Neural progenitor cell (in vitro differentiated cells): ENCODE measurements at regions not wholly inside any gene's neighbourhood (a gene's known extent, or its start where the extent isn't known, plus 50 kb on each side); places are given as distances from the start of the nearest gene placed in this dataset.

ENCODE experiments used
- DNase-seq: peaks from one replicate; pipeline ENCODE4 v3.0.0-alpha.2; 2016; ENCODE audit warnings: low spot score
- H2AFZ ChIP-seq: fragments of 200-600 bp; sonication (generic); replicated peaks from 2 replicates; pipeline ENCODE4 v1.6.1; 2016; ENCODE audit warnings: antibody characterized with exemption
- H3F3A ChIP-seq: fragments of 200-600 bp; sonication (generic); 2 replicates; pipeline ENCODE4 v1.6.1; 2016; ENCODE audit warnings: antibody characterized with exemption, low read depth
- H3K27ac ChIP-seq: fragments of 200-600 bp; sonication (generic); 2 replicates; pipeline ENCODE4 v1.5.1; 2016; ENCODE audit warnings: mild to moderate bottlenecking
- H3K27me3 ChIP-seq: fragments of 200-600 bp; sonication (generic); 2 replicates; pipeline ENCODE4 v1.6.1; 2016; ENCODE audit warnings: mild to moderate bottlenecking, moderate library complexity
- H3K36me3 ChIP-seq: fragments of 200-600 bp; sonication (generic); 2 replicates; pipeline ENCODE4 v1.5.1; 2016
- H3K4me1 ChIP-seq: fragments of 200-600 bp; sonication (generic); 2 replicates; pipeline ENCODE4 v1.6.1; 2016; ENCODE audit warnings: mixed run types
- H3K4me2 ChIP-seq: fragments of 200-600 bp; sonication (generic); 2 replicates; pipeline ENCODE4 v1.6.1; 2016
- H3K4me3 ChIP-seq: fragments of 200-600 bp; sonication (generic); 2 replicates; pipeline ENCODE4 v1.5.1; 2016
- H3K79me2 ChIP-seq: fragments of 200-600 bp; sonication (generic); 2 replicates; pipeline ENCODE4 v1.6.1; 2016; ENCODE audit warnings: low read depth
- H3K9ac ChIP-seq: fragments of 200-600 bp; sonication (generic); 2 replicates; pipeline ENCODE4 v1.6.1; 2016
- H3K9me3 ChIP-seq: fragments of 200-600 bp; sonication (generic); 2 replicates; pipeline ENCODE4 v1.5.1; 2016; ENCODE audit warnings: low read depth
- H4K20me1 ChIP-seq: fragments of 200-600 bp; sonication (generic); 2 replicates; pipeline ENCODE4 v1.6.1; 2016; ENCODE audit warnings: low read depth
- H3K27ac Mint-ChIP-seq: 3 replicates; pipeline ENCODE4 v1.8.0; 2021; ENCODE audit warnings: mixed read lengths
- H3K27me3 Mint-ChIP-seq: 2 replicates; pipeline ENCODE4 v1.8.0; 2022; ENCODE audit warnings: low read depth, mild to moderate bottlenecking, inconsistent platforms, moderate library complexity, mixed read lengths; ENCODE audit not compliant: insufficient read depth
- H3K36me3 Mint-ChIP-seq: 3 replicates; pipeline ENCODE4 v1.8.0; 2021; ENCODE audit warnings: mixed read lengths
- H3K4me1 Mint-ChIP-seq: 3 replicates; pipeline ENCODE4 v1.8.0; 2021; ENCODE audit warnings: mixed read lengths
- H3K4me3 Mint-ChIP-seq: 3 replicates; pipeline ENCODE4 v1.8.0; 2021; ENCODE audit warnings: mild to moderate bottlenecking, moderate library complexity, mixed read lengths
- H3K9me3 Mint-ChIP-seq: 3 replicates; pipeline ENCODE4 v1.8.0; 2020; ENCODE audit warnings: mixed read lengths
- EZH2 ChIP-seq: fragments of 200-600 bp; sonication (generic); IDR thresholded peaks from 2 replicates; pipeline ENCODE4 v1.6.1; 2017; ENCODE audit warnings: antibody characterized with exemption, mild to moderate bottlenecking, moderate library complexity
- EZH2phosphoT487 ChIP-seq: fragments of 200-600 bp; sonication (generic); IDR thresholded peaks from 2 replicates; pipeline ENCODE4 v1.6.1; 2017; ENCODE audit warnings: antibody characterized with exemption
- TF ChIP-seq, protein P1 (sequence below): fragments of 200-600 bp; sonication (generic); IDR thresholded peaks from 2 replicates; pipeline ENCODE4 v1.5.1; 2017; ENCODE audit warnings: antibody characterized with exemption, mild to moderate bottlenecking

DNA sequence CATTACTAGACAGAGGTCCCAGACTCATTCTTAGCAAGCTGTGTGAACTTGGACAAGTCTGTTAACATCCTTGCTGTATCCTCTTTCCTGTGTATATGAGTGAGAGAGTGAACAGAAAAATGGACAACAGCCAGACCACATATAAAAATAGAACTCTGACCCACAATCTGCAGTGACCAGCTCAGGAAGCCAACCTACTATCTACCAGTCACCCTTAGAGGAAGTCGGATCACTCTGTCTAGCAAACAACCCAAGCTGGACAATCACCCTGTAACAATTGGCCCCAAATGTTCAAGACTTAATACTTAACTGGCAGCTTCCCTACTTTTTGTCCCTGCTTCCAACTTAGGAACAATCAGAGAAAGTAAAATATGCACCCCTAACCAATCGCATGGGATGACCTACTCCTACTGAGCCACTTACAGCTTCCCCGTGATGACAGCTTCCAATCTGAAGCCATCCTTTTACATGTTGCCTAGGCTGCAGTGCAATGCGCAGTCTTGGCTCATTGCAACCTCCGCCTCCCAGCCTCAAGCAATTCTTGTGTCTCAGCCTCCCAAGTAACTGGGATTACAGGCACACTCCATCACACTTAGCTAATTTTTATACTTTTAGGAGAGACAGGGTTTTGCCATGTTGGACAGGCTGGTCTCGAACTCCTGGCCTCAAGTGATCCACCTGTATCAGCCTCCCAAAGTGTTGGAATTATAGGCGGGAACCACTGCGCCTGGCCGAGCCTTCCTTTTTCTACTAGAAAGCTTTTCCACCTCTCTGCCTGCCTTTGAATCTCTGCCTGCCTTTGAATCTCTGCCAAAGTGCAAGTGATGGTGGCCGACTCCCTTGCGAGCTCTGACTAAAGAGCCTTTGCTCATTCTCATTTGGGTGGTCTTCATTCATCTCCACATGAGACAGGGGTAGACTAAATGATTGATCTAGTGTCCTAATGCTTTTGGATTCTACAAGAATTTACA is 158.3 kb upstream of the NDUFV2 start:
- Mint-ChIP-seq H3K4me3 (no peak overlapping the region), H3K4me1 (peaks cover 28% of the 10 kb centered on the region), H3K27ac (no peak overlapping the region), H3K36me3 (no peaks in the 10 kb centered on the region), H3K9me3 (peaks cover 15% of the 10 kb centered on the region), H3K27me3 (peaks cover 2% of the 10 kb centered on the region)
- no peaks in the 10 kb centered on the region for H3K27me3 ChIP-seq
- TF ChIP-seq EZH2phosphoT487 (no peak), EZH2 (no peak)
- TF ChIP-seq, protein P1, sequence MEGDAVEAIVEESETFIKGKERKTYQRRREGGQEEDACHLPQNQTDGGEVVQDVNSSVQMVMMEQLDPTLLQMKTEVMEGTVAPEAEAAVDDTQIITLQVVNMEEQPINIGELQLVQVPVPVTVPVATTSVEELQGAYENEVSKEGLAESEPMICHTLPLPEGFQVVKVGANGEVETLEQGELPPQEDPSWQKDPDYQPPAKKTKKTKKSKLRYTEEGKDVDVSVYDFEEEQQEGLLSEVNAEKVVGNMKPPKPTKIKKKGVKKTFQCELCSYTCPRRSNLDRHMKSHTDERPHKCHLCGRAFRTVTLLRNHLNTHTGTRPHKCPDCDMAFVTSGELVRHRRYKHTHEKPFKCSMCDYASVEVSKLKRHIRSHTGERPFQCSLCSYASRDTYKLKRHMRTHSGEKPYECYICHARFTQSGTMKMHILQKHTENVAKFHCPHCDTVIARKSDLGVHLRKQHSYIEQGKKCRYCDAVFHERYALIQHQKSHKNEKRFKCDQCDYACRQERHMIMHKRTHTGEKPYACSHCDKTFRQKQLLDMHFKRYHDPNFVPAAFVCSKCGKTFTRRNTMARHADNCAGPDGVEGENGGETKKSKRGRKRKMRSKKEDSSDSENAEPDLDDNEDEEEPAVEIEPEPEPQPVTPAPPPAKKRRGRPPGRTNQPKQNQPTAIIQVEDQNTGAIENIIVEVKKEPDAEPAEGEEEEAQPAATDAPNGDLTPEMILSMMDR, result no peak
- H3K4me3 ChIP-seq, result no peak overlapping the region
- H3K4me1 ChIP-seq, result peaks cover 22% of the 10 kb centered on the region
- no peak overlapping the region for H3K27ac ChIP-seq
- no peak overlapping the region for H3K4me2 ChIP-seq
- no peaks in the 10 kb centered on the region for H3F3A ChIP-seq
- H3K36me3 ChIP-seq, result no peaks in the 10 kb centered on the region
- no peak overlapping the region for H2AFZ ChIP-seq
- no peak for DNase-seq
- H3K9ac ChIP-seq, result no peak overlapping the region
- H4K20me1 ChIP-seq, result no peaks in the 10 kb centered on the region
- H3K9me3 ChIP-seq, result peaks cover 8% of the 10 kb centered on the region
- H3K79me2 ChIP-seq, result no peaks in the 10 kb centered on the region

DNA sequence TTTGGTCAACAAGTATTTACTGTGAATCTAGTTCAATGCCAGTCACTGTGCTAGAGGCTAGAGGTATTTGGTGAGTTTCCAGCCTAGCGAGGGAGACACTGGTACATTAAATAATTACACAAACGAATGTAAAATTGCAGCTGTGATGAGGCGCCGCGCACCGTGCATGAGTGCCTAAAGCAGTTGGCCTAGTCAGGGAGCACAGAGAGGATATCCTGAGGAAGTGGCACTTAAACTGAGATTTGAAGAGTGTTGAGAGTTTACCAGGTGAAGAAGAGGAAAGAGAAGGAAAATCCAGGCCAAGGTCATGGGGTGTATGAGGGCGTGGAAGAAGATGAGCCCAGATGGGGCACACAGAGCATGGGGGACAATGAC is 157.6 kb upstream of the NDUFV2 start:
- Histone ChIP-seq H3F3A (no peaks in the 10 kb centered on the region), H3K27me3 (no peaks in the 10 kb centered on the region), H3K4me3 (no peak overlapping the region), H3K4me2 (no peak overlapping the region), H2AFZ (no peak overlapping the region), H4K20me1 (no peaks in the 10 kb centered on the region), H3K27ac (no peak overlapping the region), H3K9me3 (peaks cover 8% of the 10 kb centered on the region), H3K9ac (no peak overlapping the region), H3K36me3 (no peaks in the 10 kb centered on the region), H3K79me2 (no peaks in the 10 kb centered on the region), H3K4me1 (peaks cover 22% of the 10 kb centered on the region)
- Mint-ChIP-seq H3K27ac (no peak overlapping the region), H3K4me1 (peaks cover 34% of the 10 kb centered on the region), H3K4me3 (no peak overlapping the region), H3K9me3 (peaks cover 15% of the 10 kb centered on the region), H3K36me3 (no peaks in the 10 kb centered on the region), H3K27me3 (peaks cover 2% of the 10 kb centered on the region)
- no peak for DNase-seq
- no peak for TF ChIP-seq EZH2phosphoT487
- TF ChIP-seq, protein P1, result no peak
- no peak for TF ChIP-seq EZH2

DNA sequence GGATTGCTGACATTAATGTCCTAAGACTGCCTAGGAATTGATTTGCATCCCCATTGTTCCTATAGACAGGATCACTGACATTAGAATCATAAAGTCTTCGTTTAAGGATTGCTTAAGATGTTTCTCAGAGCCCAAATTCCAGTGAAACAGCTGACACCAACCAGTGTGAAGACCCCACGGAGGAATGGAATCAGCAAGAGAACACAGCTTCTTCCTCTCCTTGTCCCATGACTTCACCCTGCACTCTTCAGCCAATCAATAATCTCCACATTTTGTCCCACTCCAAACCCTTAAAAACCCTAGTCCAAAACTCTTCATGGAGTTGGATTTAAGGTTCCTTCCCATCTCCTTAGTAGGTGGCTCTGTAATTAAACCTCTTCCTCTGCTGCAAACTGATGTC is 157.0 kb upstream of the NDUFV2 start:
- H3K4me3 Mint-ChIP-seq, result no peak overlapping the region
- Histone ChIP-seq H3K36me3 (no peaks in the 10 kb centered on the region), H2AFZ (no peak overlapping the region), H4K20me1 (no peaks in the 10 kb centered on the region), H3K9ac (no peak overlapping the region), H3K27me3 (no peaks in the 10 kb centered on the region), H3K79me2 (no peaks in the 10 kb centered on the region), H3F3A (no peaks in the 10 kb centered on the region), H3K4me1 (peaks cover 20% of the 10 kb centered on the region), H3K4me2 (no peak overlapping the region), H3K9me3 (peaks cover 8% of the 10 kb centered on the region), H3K27ac (no peak overlapping the region), H3K4me3 (no peak overlapping the region)
- no peak overlapping the region for H3K27ac Mint-ChIP-seq
- H3K36me3 Mint-ChIP-seq, result no peaks in the 10 kb centered on the region
- peaks cover 2% of the 10 kb centered on the region for H3K27me3 Mint-ChIP-seq
- H3K4me1 Mint-ChIP-seq, result peaks cover 34% of the 10 kb centered on the region
- TF ChIP-seq EZH2, result no peak
- TF ChIP-seq, protein P1, result no peak
- TF ChIP-seq EZH2phosphoT487, result no peak
- H3K9me3 Mint-ChIP-seq, result peaks cover 15% of the 10 kb centered on the region
- no peak for DNase-seq
